ENCODE measurements at regions not wholly inside any gene's neighbourhood (a gene's known extent, or its start where the extent isn't known, plus 50 kb on each side); places are given as distances from the start of the nearest gene placed in this dataset.

GRCh38 chr5:116864157-116864837, 289.7 kb upstream of the SEMA6A start (continued):
- no peak for TF ChIP-seq CTCF (conservative IDR thresholded peaks at IDR 0.05; ENCODE audit: low read depth in 2 of 2)
- TF ChIP-seq EZH2phosphoT487 (IDR thresholded peaks at IDR 0.05; ENCODE audit: unreplicated experiment): no peak
- 0 out of 2 replicates have a peak, but pooled peaks have one; percentile 20 for TF ChIP-seq POLR2AphosphoS5 (IDR thresholded peaks at IDR 0.05; ENCODE audit: low read depth)
- TF ChIP-seq ETS1 (IDR thresholded peaks at IDR 0.05): no peak
- TF ChIP-seq ZNF331 (CRISPR knock-in tag; IDR thresholded peaks at IDR 0.05; ENCODE audit: low read depth): no peak

- peaks cover 56% of the 10 kb centered on the region for H3K4me1 Mint-ChIP-seq
- Histone ChIP-seq H4K20me1 (replicated peaks; ENCODE audit: insufficient read depth) (no peaks in the 10 kb centered on the region), H3K4me2 (no peak overlapping the region), H3K36me3 (ENCODE audit: insufficient read depth) (no peaks in the 10 kb centered on the region), H3K9me2 (ENCODE audit: insufficient read depth) (no peaks in the 10 kb centered on the region), H3F3A (replicated peaks; ENCODE audit: low read depth) (peaks cover 12% of the 10 kb centered on the region), H3K4me3 (no peak overlapping the region), H2AFZ (no peak overlapping the region), H3K79me2 (replicated peaks; ENCODE audit: insufficient read depth) (no peaks in the 10 kb centered on the region), H3K27me3 (ENCODE audit: insufficient read depth) (no peaks in the 10 kb centered on the region), H3K4me1 (ENCODE audit: insufficient read depth) (peaks cover 39% of the 10 kb centered on the region), H3K27ac (ENCODE audit: low read depth) (peak overlapping the region; percentile 93)
- no peaks in the 10 kb centered on the region for H3K36me3 Mint-ChIP-seq (ENCODE audit: low read depth)
- peaks cover 8% of the 10 kb centered on the region for H3K27me3 Mint-ChIP-seq (ENCODE audit: insufficient read depth, low read depth, poor library complexity)
- DNase-seq (ENCODE audit: low spot score) (no peak), ATAC-seq (no peak)
- no peak overlapping the region for H3K27ac Mint-ChIP-seq
- no peaks in the 10 kb centered on the region; the same call in 2 of the 3 replicates for H3K9me3 Mint-ChIP-seq
- no peak overlapping the region; the same call in 2 of the 3 replicates for H3K4me3 Mint-ChIP-seq
- TF ChIP-seq STAT1 (IDR thresholded peaks at IDR 0.05; ENCODE audit: unreplicated experiment) (no peak), ZNF331 (CRISPR knock-in tag; IDR thresholded peaks at IDR 0.05; ENCODE audit: low read depth) (no peak), CREB1 (CRISPR knock-in tag; IDR thresholded peaks at IDR 0.05; ENCODE audit: low read depth) (no peak), ETS1 (IDR thresholded peaks at IDR 0.05) (no peak), NANOG (IDR thresholded peaks at IDR 0.05; ENCODE audit: borderline replicate concordance) (no peak), POLR2AphosphoS5 (IDR thresholded peaks at IDR 0.05; ENCODE audit: low read depth) (no peak), JUNB (IDR thresholded peaks at IDR 0.05; ENCODE audit: unreplicated experiment) (no peak), ZNF114 (CRISPR knock-in tag; IDR thresholded peaks at IDR 0.05) (no peak), EZH2 (IDR thresholded peaks at IDR 0.05; ENCODE audit: low read depth, unreplicated experiment) (no peak), ZNF462 (CRISPR knock-in tag; IDR thresholded peaks at IDR 0.05) (no peak), EZH2phosphoT487 (IDR thresholded peaks at IDR 0.05; ENCODE audit: unreplicated experiment) (no peak)
Measured at GRCh38 chr5:116862632-116863455, 288.2 kb upstream of the SEMA6A start.

All from GM23338 (cell line).